K562 (cell line): ENCODE measurements at regions not wholly inside any gene's neighbourhood (a gene's known extent, or its start where the extent isn't known, plus 50 kb on each side); places are given as distances from the start of the nearest gene placed in this dataset.

Experiments used
- ARID3B ChIP-seq: fragments of 250-450 bp; sonication (Bioruptor Pico); IDR thresholded peaks from 2 replicates; pipeline ENCODE4 v1.4.0; 2020; ENCODE audit warnings: borderline replicate concordance
- CREB5 ChIP-seq: fragments of 250-450 bp; sonication (Bioruptor Pico); IDR thresholded peaks from 2 replicates; pipeline ENCODE4 v1.5.0; 2020; ENCODE audit warnings: mild to moderate bottlenecking
- CTCF ChIP-seq, 3 experiments: IDR thresholded peaks in 2 of 3; conservative IDR thresholded peaks in 1 of 3; 2 replicates each; pipeline ENCODE4 v1.5.1; 2011 to 2012; ENCODE audit warnings: low read length in 3 of 3, mild to moderate bottlenecking in 3 of 3, control low read depth in 2 of 3, improper control_type of control experiment in 1 of 3, inconsistent platforms in 1 of 3, low read depth in 1 of 3, mixed read lengths in 1 of 3, moderate library complexity in 1 of 3; ENCODE audit not compliant: insufficient read depth in 2 of 3
- GABPA ChIP-seq: fragments of 200-800 bp; sonication (Bioruptor generic); conservative IDR thresholded peaks from 2 replicates; pipeline ENCODE4 v1.6.1; 2016; ENCODE audit warnings: low read depth, missing genetic modification characterization, missing compliant biosample characterization
- IRF1 ChIP-seq: sonication (generic); formaldehyde crosslinking; IDR thresholded peaks from 2 replicates; pipeline ENCODE4 v1.8.0; 2022; ENCODE audit warnings: missing genetic modification reagents, mild to moderate bottlenecking, borderline replicate concordance
- NONO ChIP-seq, 2 experiments: fragments of 200-400 bp in 1 of 2; fragments of 450-650 bp in 1 of 2; formaldehyde crosslinking in 1 of 2; IDR thresholded peaks; 2 replicates each; pipeline ENCODE4 v1.6.1; 2017; ENCODE audit warnings: low read depth in 2 of 2, mild to moderate bottlenecking in 2 of 2, moderate library complexity in 2 of 2, low read length in 1 of 2
- NR2F6 ChIP-seq: fragments of 450-650 bp; formaldehyde crosslinking; IDR thresholded peaks from 2 replicates; pipeline ENCODE4 v1.4.0; 2020; ENCODE audit warnings: mild to moderate bottlenecking
- PHTF2 ChIP-seq: fragments of 250-450 bp; sonication (Bioruptor Pico); IDR thresholded peaks from 2 replicates; pipeline ENCODE4 v1.5.0; 2021; ENCODE audit warnings: mild to moderate bottlenecking
- POLR2H ChIP-seq: IDR thresholded peaks from 2 replicates; pipeline ENCODE4 v1.6.1; 2016; ENCODE audit warnings: missing genetic modification characterization, low read depth, mild to moderate bottlenecking, control low read depth, missing compliant biosample characterization, moderate library complexity
- POLR3G ChIP-seq: IDR thresholded peaks from 2 replicates; pipeline ENCODE4 v1.6.1; 2011; ENCODE audit not compliant: insufficient read length, insufficient replicate concordance; ENCODE audit errors: extremely low read depth
- POU5F1 ChIP-seq: fragments of 150-350 bp; IDR thresholded peaks from 2 replicates; pipeline ENCODE4 v1.6.1; 2014; ENCODE audit warnings: borderline replicate concordance, low read length, low read depth, mild to moderate bottlenecking; ENCODE audit not compliant: partially characterized antibody
- SREBF2 ChIP-seq: sonication (generic); formaldehyde crosslinking; IDR thresholded peaks from 2 replicates; pipeline ENCODE4 v1.4.0; 2020; ENCODE audit warnings: mild to moderate bottlenecking, missing genetic modification reagents
- TAF1 ChIP-seq: IDR thresholded peaks from 2 replicates; pipeline ENCODE4 v1.6.1; 2011; ENCODE audit warnings: mild to moderate bottlenecking, low read length, moderate library complexity; ENCODE audit not compliant: insufficient read depth, control insufficient read depth, severe bottlenecking; ENCODE audit errors: extremely low read depth
- ZNF639 ChIP-seq, 2 experiments: fragments of 200-800 bp in 1 of 2; sonication (Bioruptor generic) in 1 of 2; sonication (generic) in 1 of 2; formaldehyde crosslinking in 1 of 2; IDR thresholded peaks in 1 of 2; conservative IDR thresholded peaks in 1 of 2; 2 replicates each; pipeline versions ENCODE4 v1.5.0 to v1.6.1; 2016 to 2020; ENCODE audit warnings: missing compliant biosample characterization in 1 of 2, missing genetic modification characterization in 1 of 2, missing genetic modification reagents in 1 of 2

- no peak for TF ChIP-seq POU5F1
- TF ChIP-seq PHTF2 (CRISPR knock-in tag): no peak
- no peak for TF ChIP-seq IRF1
- no peak for TF ChIP-seq TAF1
- no peak for TF ChIP-seq CTCF (IDR thresholded peaks at IDR 0.05 in 2 of 3, conservative IDR thresholded peaks at IDR 0.05 in 1 of 3; ENCODE audit: insufficient read depth in 2 of 3, low read depth in 1 of 3, low read length in 3 of 3)
- no peak for TF ChIP-seq POLR2H (tag)
- TF ChIP-seq NR2F6 (CRISPR knock-in tag): no peak
- TF ChIP-seq ARID3B (CRISPR knock-in tag): no peak
- no peak for TF ChIP-seq POLR3G
- TF ChIP-seq ZNF639 (CRISPR knock-in tag; conservative IDR thresholded peaks at IDR 0.05 in 1 of 2, IDR thresholded peaks at IDR 0.05 in 1 of 2): no peak
- TF ChIP-seq NONO (IDR thresholded peaks at IDR 0.05; ENCODE audit: low read depth in 2 of 2, low read length in 1 of 2): no peak
- TF ChIP-seq SREBF2 (CRISPR knock-in tag): no peak
- TF ChIP-seq GABPA (tag): no peak
- no peak for TF ChIP-seq CREB5
Measured at GRCh38 chr3:4151859-4152258, 151.3 kb upstream of the SETMAR start.
